NCI-H2227 treated with DMSO at 0.1 percent for 48 hours (cell line): ENCODE measurements at regions not wholly inside any gene's neighbourhood (a gene's known extent, or its start where the extent isn't known, plus 50 kb on each side); places are given as distances from the start of the nearest gene placed in this dataset.

Experiments used
- DNase-seq: peaks from one replicate; lab custom pipeline; 2025; lab: John Stamatoyannopoulos, UW

DNA sequence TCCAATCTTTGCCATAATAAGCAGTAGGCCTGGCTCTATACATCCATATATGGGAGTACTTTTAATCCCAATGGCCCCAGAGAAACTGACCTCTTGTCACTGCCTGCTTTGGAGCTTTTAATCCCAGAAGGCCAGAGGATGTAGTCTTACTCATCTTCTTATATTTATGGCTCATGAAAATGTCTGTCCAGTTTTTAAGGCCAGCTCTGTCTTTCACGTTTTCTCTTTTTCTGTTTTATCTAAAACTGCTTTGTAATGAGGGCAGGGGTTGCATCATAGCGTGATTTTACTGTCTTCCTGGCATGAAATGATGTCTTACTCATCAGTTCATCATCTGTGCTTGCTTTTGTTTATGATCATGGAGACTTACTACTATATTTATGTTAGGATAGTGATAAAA is 1094.9 kb downstream of the MAT2B start:
- no peak for DNase-seq

DNA sequence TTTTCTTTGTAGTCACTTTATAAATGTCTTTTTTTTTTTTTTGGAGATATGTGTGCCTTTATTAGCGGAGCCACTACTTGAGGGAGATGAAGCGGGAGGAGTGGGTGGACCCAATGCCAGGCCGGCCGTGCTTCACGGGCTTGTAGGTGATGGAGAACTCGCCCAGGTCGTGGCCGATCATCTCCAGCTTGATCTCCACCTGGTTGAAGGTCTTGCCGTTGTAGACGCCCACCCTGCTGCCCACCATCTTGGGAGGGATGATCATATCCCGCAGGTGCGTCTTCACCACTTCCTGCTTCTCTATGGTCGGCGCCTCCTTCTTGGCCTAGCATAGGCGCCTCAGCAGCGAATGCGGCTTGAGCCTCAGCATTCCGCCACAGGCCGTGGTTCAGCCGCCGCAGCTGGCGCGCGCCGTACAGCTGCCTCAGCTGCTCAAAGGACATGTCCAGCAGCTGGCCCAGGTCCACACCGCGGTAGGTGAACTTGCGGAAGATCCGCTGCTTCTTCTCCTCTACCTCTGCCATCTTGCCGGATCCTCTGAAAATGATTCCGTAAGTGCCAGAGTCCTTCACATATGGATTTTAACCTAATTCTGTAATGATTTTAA is 1095.6 kb downstream of the MAT2B start:
- no peak for DNase-seq

- DNase-seq = no peak
Observed at GRCh38 chr5:164608507-164608906, 1103.1 kb downstream of the MAT2B start.

GRCh38 chr5:164610374-164610773 is 1105.0 kb downstream of the MAT2B start:
- no peak for DNase-seq

DNA sequence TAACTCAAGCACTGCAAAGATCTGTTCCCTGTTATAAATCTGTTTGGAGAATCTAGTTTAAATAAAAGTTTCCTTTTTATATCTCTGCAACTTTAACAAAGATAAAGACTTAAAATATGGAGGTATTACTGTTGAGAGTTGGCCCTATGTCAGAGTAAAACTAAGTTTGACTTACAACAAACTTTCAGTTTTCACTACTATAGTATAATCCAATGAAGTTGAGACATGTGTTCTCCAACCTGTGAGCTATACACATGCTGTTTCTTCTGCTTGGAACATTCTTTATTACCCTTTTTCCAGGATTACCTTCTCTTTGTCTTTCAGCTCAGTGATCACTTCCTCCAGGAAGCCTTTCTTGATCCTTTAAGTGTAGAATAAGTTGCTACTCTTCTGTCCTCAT is 1109.3 kb downstream of the MAT2B start:
- no peak for DNase-seq

- no peak for DNase-seq
Observed at GRCh38 chr5:164617290-164617689, 1111.9 kb downstream of the MAT2B start.

DNA sequence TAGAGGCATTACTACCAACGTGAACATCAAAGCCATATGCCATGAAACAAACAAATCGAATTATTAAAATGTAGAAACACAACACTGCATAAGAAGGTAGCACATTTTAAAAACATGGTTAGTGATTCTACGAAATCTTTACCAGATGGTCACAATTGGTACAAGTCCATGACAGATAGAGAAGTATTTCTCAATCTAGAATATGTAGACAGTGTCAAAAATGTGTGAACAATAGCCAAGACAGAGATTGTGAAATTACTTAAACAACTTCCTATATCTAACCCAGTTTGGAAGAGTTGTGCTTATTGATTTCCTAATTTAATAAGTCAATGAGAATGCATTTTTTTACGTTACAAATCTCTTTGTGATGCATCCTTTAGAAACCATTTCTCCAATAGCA is 1121.6 kb downstream of the MAT2B start:
- no peak for DNase-seq

GRCh38 chr5:164636456-164636855 is 1131.0 kb downstream of the MAT2B start:
- no peak for DNase-seq

- no peak for DNase-seq
Observed at GRCh38 chr5:164637931-164638521, 1132.6 kb downstream of the MAT2B start.

DNA sequence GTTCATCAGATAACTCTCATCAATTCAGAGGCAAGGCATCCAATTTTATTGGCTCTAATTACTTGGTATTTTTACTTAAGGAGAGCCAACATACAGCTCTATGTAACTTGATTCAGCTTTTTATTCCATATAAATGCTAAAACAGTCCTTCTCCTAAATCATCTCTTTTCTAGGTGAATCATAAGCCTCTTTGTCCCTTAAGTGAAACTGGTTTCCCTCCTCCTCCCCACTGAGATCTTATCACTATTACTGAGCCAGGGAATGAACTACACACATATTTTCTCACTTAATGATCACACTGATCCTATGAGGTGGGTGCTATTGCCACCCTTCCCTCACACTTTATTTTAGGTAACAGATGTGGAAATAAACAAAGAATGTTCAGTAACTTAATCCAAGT is 1143.8 kb downstream of the MAT2B start:
- DNase-seq = no peak

- no peak for DNase-seq
Observed at GRCh38 chr5:164650427-164650826, 1145.0 kb downstream of the MAT2B start.

GRCh38 chr5:164651546-164652275 is 1146.3 kb downstream of the MAT2B start:
- no peak for DNase-seq

DNA sequence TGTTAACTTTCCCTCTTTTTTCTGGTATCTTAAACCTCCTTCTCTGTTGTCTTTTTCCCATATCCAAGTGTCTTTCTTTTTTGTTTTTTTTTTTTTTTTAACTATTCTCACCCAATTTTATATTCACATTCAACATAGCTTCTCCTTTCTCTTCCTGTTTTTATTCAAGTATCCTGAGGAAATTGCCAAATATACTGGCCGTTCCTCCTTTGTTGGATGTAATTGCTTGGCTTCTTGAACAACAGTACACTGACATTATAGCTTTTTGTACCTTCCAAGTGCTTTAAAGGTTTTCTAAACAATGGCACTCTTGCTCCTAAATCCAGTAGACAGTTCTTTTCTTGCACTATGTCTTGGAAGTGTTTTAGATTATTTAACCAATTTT is 1146.8 kb downstream of the MAT2B start:
- no peak for DNase-seq

- DNase-seq = no peak
Observed at GRCh38 chr5:164663198-164663989, 1158.0 kb downstream of the MAT2B start.

- no peak for DNase-seq
Observed at GRCh38 chr5:164671640-164672039, 1166.2 kb downstream of the MAT2B start.

DNA sequence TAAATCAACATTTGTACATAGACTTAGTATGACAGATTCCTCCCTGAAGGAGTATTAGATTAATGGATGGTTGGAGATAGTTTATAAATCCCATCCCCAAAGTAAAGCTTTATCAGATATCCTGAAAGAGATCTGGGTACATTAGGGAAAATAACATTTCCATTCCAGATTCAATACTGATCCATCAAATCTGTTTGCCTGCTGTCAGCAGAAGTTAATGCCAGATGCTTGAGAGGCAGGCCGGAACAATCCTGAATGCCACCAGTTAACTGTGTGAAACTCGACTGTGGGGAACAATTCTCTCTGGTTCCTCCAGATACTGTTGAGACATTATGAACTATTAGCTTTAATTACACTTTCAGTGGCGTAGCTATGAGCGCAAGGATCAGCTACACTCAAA is 1166.8 kb downstream of the MAT2B start:
- DNase-seq = no peak

GRCh38 chr5:164672931-164673694 is 1167.7 kb downstream of the MAT2B start:
- no peak for DNase-seq

GRCh38 chr5:164679461-164679860 is 1174.0 kb downstream of the MAT2B start:
- no peak for DNase-seq

DNA sequence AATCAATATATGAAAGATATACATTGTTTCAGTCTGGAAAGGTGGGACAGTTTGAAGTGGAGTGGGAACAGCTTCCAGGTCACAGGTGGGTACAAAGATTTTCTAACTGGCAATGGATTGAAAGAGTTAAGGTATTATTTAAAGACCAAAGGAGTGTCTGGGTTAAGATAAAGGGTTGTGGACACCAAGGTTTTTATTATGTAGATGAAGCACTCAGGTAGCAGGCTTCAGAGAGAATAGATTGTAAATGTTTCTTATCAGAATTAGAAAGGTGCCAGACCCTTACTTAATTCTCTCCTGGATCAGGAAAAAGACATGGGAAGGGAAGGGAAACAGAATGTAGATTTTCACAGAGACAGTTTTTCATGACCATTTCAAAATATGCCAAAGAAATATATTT is 1174.8 kb downstream of the MAT2B start:
- DNase-seq = no peak

GRCh38 chr5:164680812-164681520 is 1175.5 kb downstream of the MAT2B start:
- DNase-seq = no peak

- DNase-seq = no peak
Observed at GRCh38 chr5:164687391-164687790, 1182.0 kb downstream of the MAT2B start.
